Neural progenitor cell (in vitro differentiated cells): ENCODE measurements at regions not wholly inside any gene's neighbourhood (a gene's known extent, or its start where the extent isn't known, plus 50 kb on each side); places are given as distances from the start of the nearest gene placed in this dataset.
A peak's percentile ranks its signal among the peaks of the same experiment; 100 is the strongest.

Source experiments
- DNase-seq: peaks from one replicate; pipeline ENCODE4 v3.0.0-alpha.2; 2016; ENCODE audit warnings: low spot score
- H2AFZ ChIP-seq: fragments of 200-600 bp; sonication (generic); replicated peaks from 2 replicates; pipeline ENCODE4 v1.6.1; 2016; ENCODE audit warnings: antibody characterized with exemption
- H3F3A ChIP-seq: fragments of 200-600 bp; sonication (generic); 2 replicates; pipeline ENCODE4 v1.6.1; 2016; ENCODE audit warnings: antibody characterized with exemption, low read depth
- H3K27ac ChIP-seq: fragments of 200-600 bp; sonication (generic); 2 replicates; pipeline ENCODE4 v1.5.1; 2016; ENCODE audit warnings: mild to moderate bottlenecking
- H3K27me3 ChIP-seq: fragments of 200-600 bp; sonication (generic); 2 replicates; pipeline ENCODE4 v1.6.1; 2016; ENCODE audit warnings: mild to moderate bottlenecking, moderate library complexity
- H3K36me3 ChIP-seq: fragments of 200-600 bp; sonication (generic); 2 replicates; pipeline ENCODE4 v1.5.1; 2016
- H3K4me1 ChIP-seq: fragments of 200-600 bp; sonication (generic); 2 replicates; pipeline ENCODE4 v1.6.1; 2016; ENCODE audit warnings: mixed run types
- H3K4me2 ChIP-seq: fragments of 200-600 bp; sonication (generic); 2 replicates; pipeline ENCODE4 v1.6.1; 2016
- H3K4me3 ChIP-seq: fragments of 200-600 bp; sonication (generic); 2 replicates; pipeline ENCODE4 v1.5.1; 2016
- H3K79me2 ChIP-seq: fragments of 200-600 bp; sonication (generic); 2 replicates; pipeline ENCODE4 v1.6.1; 2016; ENCODE audit warnings: low read depth
- H3K9ac ChIP-seq: fragments of 200-600 bp; sonication (generic); 2 replicates; pipeline ENCODE4 v1.6.1; 2016
- H3K9me3 ChIP-seq: fragments of 200-600 bp; sonication (generic); 2 replicates; pipeline ENCODE4 v1.5.1; 2016; ENCODE audit warnings: low read depth
- H4K20me1 ChIP-seq: fragments of 200-600 bp; sonication (generic); 2 replicates; pipeline ENCODE4 v1.6.1; 2016; ENCODE audit warnings: low read depth
- H3K27ac Mint-ChIP-seq: 3 replicates; pipeline ENCODE4 v1.8.0; 2021; ENCODE audit warnings: mixed read lengths
- H3K27me3 Mint-ChIP-seq: 2 replicates; pipeline ENCODE4 v1.8.0; 2022; ENCODE audit warnings: low read depth, mild to moderate bottlenecking, inconsistent platforms, moderate library complexity, mixed read lengths; ENCODE audit not compliant: insufficient read depth
- H3K36me3 Mint-ChIP-seq: 3 replicates; pipeline ENCODE4 v1.8.0; 2021; ENCODE audit warnings: mixed read lengths
- H3K4me1 Mint-ChIP-seq: 3 replicates; pipeline ENCODE4 v1.8.0; 2021; ENCODE audit warnings: mixed read lengths
- H3K4me3 Mint-ChIP-seq: 3 replicates; pipeline ENCODE4 v1.8.0; 2021; ENCODE audit warnings: mild to moderate bottlenecking, moderate library complexity, mixed read lengths
- H3K9me3 Mint-ChIP-seq: 3 replicates; pipeline ENCODE4 v1.8.0; 2020; ENCODE audit warnings: mixed read lengths
- CTCF ChIP-seq: fragments of 200-600 bp; sonication (generic); IDR thresholded peaks from 2 replicates; pipeline ENCODE4 v1.5.1; 2017; ENCODE audit warnings: antibody characterized with exemption, mild to moderate bottlenecking
- EZH2 ChIP-seq: fragments of 200-600 bp; sonication (generic); IDR thresholded peaks from 2 replicates; pipeline ENCODE4 v1.6.1; 2017; ENCODE audit warnings: antibody characterized with exemption, mild to moderate bottlenecking, moderate library complexity
- EZH2phosphoT487 ChIP-seq: fragments of 200-600 bp; sonication (generic); IDR thresholded peaks from 2 replicates; pipeline ENCODE4 v1.6.1; 2017; ENCODE audit warnings: antibody characterized with exemption

GRCh38 chr2:188096910-188097309, 194.8 kb upstream of the GULP1 start:
- no peaks in the 10 kb centered on the region for H4K20me1 ChIP-seq
- Mint-ChIP-seq H3K4me3 (no peak overlapping the region), H3K9me3 (no peaks in the 10 kb centered on the region), H3K27me3 (peaks cover 3% of the 10 kb centered on the region), H3K36me3 (no peaks in the 10 kb centered on the region), H3K27ac (no peak overlapping the region), H3K4me1 (no peaks in the 10 kb centered on the region)
- H3K4me1 ChIP-seq: no peaks in the 10 kb centered on the region
- H3F3A ChIP-seq: no peaks in the 10 kb centered on the region
- no peak for DNase-seq
- no peaks in the 10 kb centered on the region for H3K9me3 ChIP-seq
- no peak overlapping the region for H3K4me2 ChIP-seq
- H3K27me3 ChIP-seq: no peaks in the 10 kb centered on the region
- no peak overlapping the region for H3K27ac ChIP-seq
- peak overlapping the region; percentile 30 for H2AFZ ChIP-seq
- no peak for TF ChIP-seq EZH2phosphoT487
- no peak overlapping the region for H3K4me3 ChIP-seq
- no peak overlapping the region for H3K9ac ChIP-seq
- no peaks in the 10 kb centered on the region for H3K36me3 ChIP-seq
- H3K79me2 ChIP-seq: no peaks in the 10 kb centered on the region

GRCh38 chr2:188102881-188103280, 188.8 kb upstream of the GULP1 start:
- H4K20me1 ChIP-seq: no peaks in the 10 kb centered on the region
- no peaks in the 10 kb centered on the region for H3K36me3 ChIP-seq
- Mint-ChIP-seq H3K4me3 (no peak overlapping the region), H3K4me1 (no peaks in the 10 kb centered on the region), H3K9me3 (no peaks in the 10 kb centered on the region), H3K27me3 (peaks cover 2% of the 10 kb centered on the region), H3K36me3 (no peaks in the 10 kb centered on the region), H3K27ac (no peak overlapping the region)
- no peak overlapping the region for H3K27ac ChIP-seq
- H3K4me2 ChIP-seq: no peak overlapping the region
- H3K4me1 ChIP-seq: no peaks in the 10 kb centered on the region
- H3F3A ChIP-seq: no peaks in the 10 kb centered on the region
- H3K4me3 ChIP-seq: no peak overlapping the region
- no peaks in the 10 kb centered on the region for H3K27me3 ChIP-seq
- H3K9ac ChIP-seq: no peak overlapping the region
- no peak for DNase-seq
- TF ChIP-seq EZH2phosphoT487: no peak
- no peak for TF ChIP-seq CTCF
- no peak for TF ChIP-seq EZH2
- no peaks in the 10 kb centered on the region for H3K79me2 ChIP-seq
- H3K9me3 ChIP-seq: no peaks in the 10 kb centered on the region
- H2AFZ ChIP-seq: no peak overlapping the region

DNA sequence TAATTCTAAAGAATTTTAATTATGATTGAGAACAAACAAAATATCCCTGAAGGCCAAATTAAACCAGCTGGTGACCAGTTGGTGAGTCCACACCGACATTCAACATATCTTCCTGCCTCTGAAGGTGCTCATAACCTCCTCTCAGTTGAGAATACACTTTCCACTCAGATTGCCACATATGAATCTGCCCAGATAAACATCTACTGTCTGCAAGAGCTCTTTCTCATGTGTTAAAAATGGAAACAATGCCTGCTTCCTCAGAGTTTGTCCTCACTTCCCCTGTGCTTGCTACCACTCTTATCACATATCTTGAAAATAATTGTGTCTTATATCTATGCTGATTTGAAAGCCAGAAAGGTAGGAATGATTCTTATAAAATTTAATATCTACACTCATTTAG, 177.7 kb upstream of the GULP1 start:
- H3F3A ChIP-seq: no peaks in the 10 kb centered on the region
- H3K4me2 ChIP-seq: no peak overlapping the region
- no peaks in the 10 kb centered on the region for H3K27me3 ChIP-seq
- no peak overlapping the region for H3K4me3 Mint-ChIP-seq
- H3K27me3 Mint-ChIP-seq: no peaks in the 10 kb centered on the region
- H3K36me3 Mint-ChIP-seq: no peaks in the 10 kb centered on the region
- no peaks in the 10 kb centered on the region for H3K36me3 ChIP-seq
- no peak overlapping the region for H2AFZ ChIP-seq
- H3K9me3 ChIP-seq: no peaks in the 10 kb centered on the region
- no peak overlapping the region for H3K4me3 ChIP-seq
- no peaks in the 10 kb centered on the region for H3K79me2 ChIP-seq
- no peaks in the 10 kb centered on the region for H4K20me1 ChIP-seq
- TF ChIP-seq EZH2phosphoT487: no peak
- TF ChIP-seq EZH2: no peak
- no peak for TF ChIP-seq CTCF
- H3K9me3 Mint-ChIP-seq: no peaks in the 10 kb centered on the region
- no peak overlapping the region for H3K9ac ChIP-seq
- no peak overlapping the region for H3K27ac ChIP-seq
- peaks cover 3% of the 10 kb centered on the region for H3K4me1 ChIP-seq
- H3K4me1 Mint-ChIP-seq: no peaks in the 10 kb centered on the region
- DNase-seq: no peak
- H3K27ac Mint-ChIP-seq: no peak overlapping the region

DNA sequence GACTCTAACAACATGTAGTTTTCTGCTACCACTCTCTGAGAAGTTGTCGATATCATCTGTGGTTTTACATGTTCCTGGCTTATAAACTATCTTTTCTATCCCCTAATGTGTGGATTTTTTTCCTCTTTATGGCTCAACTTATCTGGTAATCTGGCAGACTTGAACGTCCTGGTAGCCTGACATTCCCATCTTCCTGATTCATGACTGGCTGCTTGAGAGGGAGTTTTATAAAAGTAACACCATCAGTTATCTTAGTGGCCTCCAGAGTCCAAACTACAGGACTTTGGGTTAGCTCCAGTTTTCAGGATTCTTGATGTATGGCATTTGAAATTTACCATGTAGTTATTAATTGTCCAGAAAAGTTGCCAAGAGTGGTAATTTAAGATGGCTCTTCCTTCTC, 174.0 kb upstream of the GULP1 start:
- H3K9me3 Mint-ChIP-seq: no peaks in the 10 kb centered on the region
- Histone ChIP-seq H3K4me2 (no peak overlapping the region), H3K79me2 (no peaks in the 10 kb centered on the region), H3K27ac (no peak overlapping the region), H2AFZ (no peak overlapping the region), H3K4me3 (no peak overlapping the region), H3K9ac (no peak overlapping the region), H3K36me3 (no peaks in the 10 kb centered on the region), H3K27me3 (no peaks in the 10 kb centered on the region), H3F3A (no peaks in the 10 kb centered on the region), H3K9me3 (no peaks in the 10 kb centered on the region), H4K20me1 (no peaks in the 10 kb centered on the region), H3K4me1 (peaks cover 3% of the 10 kb centered on the region)
- no peak for TF ChIP-seq EZH2
- no peak for TF ChIP-seq CTCF
- no peak for TF ChIP-seq EZH2phosphoT487
- H3K27me3 Mint-ChIP-seq: peaks cover 2% of the 10 kb centered on the region
- H3K4me1 Mint-ChIP-seq: no peaks in the 10 kb centered on the region
- no peak overlapping the region for H3K27ac Mint-ChIP-seq
- H3K4me3 Mint-ChIP-seq: no peak overlapping the region
- no peaks in the 10 kb centered on the region for H3K36me3 Mint-ChIP-seq
- DNase-seq: no peak
